Panc1 (cell line): ENCODE measurements at regions not wholly inside any gene's neighbourhood (a gene's known extent, or its start where the extent isn't known, plus 50 kb on each side); places are given as distances from the start of the nearest gene placed in this dataset.

Experiments
- POLR2AphosphoS5 ChIP-seq: IDR thresholded peaks from 2 replicates; pipeline ENCODE4 v1.6.1; 2012; ENCODE audit warnings: mild to moderate bottlenecking, low read depth, low read length, moderate library complexity
- TCF7L2 ChIP-seq: IDR thresholded peaks from 2 replicates; pipeline ENCODE4 v1.6.1; 2011; ENCODE audit warnings: mild to moderate bottlenecking, low read depth, low read length, inconsistent platforms
- TF ChIP-seq, protein P1 (sequence below): fragments of 450-650 bp; IDR thresholded peaks from 2 replicates; pipeline ENCODE4 v1.5.1; 2017; ENCODE audit warnings: mild to moderate bottlenecking
- TF ChIP-seq, protein P2 (sequence below), 2 experiments: IDR thresholded peaks; 2 replicates each; pipeline ENCODE4 v1.6.1; 2011 to 2012; ENCODE audit warnings: low read depth in 2 of 2, control low read depth in 1 of 2, low read length in 1 of 2, mild to moderate bottlenecking in 1 of 2, moderate library complexity in 1 of 2; ENCODE audit not compliant: insufficient read depth in 1 of 2

DNA sequence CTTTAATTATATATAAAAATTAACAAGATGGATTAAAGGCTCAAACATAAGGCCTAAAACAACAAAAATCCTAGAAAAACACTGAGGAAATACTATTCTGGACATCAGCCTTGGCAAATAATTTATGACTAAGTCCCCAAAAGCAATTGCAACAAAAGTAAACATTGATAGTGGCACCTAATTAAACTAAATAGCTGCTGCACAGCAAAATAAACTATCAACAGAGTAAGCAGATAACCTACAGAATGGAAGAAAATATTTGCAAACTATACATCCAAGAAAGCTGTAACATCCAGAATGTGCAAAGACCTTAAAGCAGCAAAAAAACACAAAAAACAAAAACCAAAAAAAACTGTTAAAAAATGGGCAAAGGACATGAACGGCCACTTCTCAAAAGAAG is 384.0 kb upstream of the SEMA3D start:
- TF ChIP-seq, protein P1, sequence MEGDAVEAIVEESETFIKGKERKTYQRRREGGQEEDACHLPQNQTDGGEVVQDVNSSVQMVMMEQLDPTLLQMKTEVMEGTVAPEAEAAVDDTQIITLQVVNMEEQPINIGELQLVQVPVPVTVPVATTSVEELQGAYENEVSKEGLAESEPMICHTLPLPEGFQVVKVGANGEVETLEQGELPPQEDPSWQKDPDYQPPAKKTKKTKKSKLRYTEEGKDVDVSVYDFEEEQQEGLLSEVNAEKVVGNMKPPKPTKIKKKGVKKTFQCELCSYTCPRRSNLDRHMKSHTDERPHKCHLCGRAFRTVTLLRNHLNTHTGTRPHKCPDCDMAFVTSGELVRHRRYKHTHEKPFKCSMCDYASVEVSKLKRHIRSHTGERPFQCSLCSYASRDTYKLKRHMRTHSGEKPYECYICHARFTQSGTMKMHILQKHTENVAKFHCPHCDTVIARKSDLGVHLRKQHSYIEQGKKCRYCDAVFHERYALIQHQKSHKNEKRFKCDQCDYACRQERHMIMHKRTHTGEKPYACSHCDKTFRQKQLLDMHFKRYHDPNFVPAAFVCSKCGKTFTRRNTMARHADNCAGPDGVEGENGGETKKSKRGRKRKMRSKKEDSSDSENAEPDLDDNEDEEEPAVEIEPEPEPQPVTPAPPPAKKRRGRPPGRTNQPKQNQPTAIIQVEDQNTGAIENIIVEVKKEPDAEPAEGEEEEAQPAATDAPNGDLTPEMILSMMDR, result no peak
- TF ChIP-seq TCF7L2, result no peak
- TF ChIP-seq POLR2AphosphoS5, result no peak
- TF ChIP-seq, protein P2, sequence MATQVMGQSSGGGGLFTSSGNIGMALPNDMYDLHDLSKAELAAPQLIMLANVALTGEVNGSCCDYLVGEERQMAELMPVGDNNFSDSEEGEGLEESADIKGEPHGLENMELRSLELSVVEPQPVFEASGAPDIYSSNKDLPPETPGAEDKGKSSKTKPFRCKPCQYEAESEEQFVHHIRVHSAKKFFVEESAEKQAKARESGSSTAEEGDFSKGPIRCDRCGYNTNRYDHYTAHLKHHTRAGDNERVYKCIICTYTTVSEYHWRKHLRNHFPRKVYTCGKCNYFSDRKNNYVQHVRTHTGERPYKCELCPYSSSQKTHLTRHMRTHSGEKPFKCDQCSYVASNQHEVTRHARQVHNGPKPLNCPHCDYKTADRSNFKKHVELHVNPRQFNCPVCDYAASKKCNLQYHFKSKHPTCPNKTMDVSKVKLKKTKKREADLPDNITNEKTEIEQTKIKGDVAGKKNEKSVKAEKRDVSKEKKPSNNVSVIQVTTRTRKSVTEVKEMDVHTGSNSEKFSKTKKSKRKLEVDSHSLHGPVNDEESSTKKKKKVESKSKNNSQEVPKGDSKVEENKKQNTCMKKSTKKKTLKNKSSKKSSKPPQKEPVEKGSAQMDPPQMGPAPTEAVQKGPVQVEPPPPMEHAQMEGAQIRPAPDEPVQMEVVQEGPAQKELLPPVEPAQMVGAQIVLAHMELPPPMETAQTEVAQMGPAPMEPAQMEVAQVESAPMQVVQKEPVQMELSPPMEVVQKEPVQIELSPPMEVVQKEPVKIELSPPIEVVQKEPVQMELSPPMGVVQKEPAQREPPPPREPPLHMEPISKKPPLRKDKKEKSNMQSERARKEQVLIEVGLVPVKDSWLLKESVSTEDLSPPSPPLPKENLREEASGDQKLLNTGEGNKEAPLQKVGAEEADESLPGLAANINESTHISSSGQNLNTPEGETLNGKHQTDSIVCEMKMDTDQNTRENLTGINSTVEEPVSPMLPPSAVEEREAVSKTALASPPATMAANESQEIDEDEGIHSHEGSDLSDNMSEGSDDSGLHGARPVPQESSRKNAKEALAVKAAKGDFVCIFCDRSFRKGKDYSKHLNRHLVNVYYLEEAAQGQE (IDR thresholded peaks at IDR 0.05; ENCODE audit: insufficient read depth in 1 of 2, low read depth in 2 of 2, low read length in 1 of 2), result no peak
